GM18498 (cell line): ENCODE measurements at regions not wholly inside any gene's neighbourhood (a gene's known extent, or its start where the extent isn't known, plus 50 kb on each side); places are given as distances from the start of the nearest gene placed in this dataset.
"Not testable (repeated sequence)": the region's sequence is repeated elsewhere in the genome, so short reads cannot be mapped to it uniquely, and the experiment has no call there.

Experiments
- ATAC-seq: cut with Tn5 transposase; IDR thresholded peaks from one replicate; pipeline ENCODE4 v1.9.1; 2021; ENCODE audit warnings: mild to moderate bottlenecking, moderate library complexity; ENCODE audit not compliant: unreplicated experiment

DNA sequence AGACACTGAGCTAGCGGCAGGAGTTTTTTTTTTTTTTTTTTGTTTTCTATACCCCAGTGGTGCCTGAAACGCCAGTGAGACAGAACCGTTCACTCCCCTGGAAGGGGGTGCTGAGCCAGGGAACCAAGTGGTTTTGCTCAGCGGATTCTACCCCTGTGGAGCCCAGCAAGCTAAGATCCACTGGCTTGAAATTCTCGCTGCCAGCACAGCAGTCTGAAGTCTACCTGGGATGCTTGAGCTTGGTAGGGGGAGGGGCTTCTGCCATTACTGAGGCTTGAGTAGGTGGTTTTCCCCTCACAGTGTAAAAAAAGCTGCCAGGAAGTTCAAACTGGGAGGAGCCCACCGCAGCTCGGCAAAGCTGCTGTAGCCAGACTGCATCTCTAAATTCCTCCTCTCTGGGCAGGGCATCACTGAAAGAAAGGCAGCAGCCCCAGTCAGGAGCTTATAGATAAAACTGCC, 173.0 kb downstream of the DMAC1 start:
- ATAC-seq: not testable (repeated sequence)

DNA sequence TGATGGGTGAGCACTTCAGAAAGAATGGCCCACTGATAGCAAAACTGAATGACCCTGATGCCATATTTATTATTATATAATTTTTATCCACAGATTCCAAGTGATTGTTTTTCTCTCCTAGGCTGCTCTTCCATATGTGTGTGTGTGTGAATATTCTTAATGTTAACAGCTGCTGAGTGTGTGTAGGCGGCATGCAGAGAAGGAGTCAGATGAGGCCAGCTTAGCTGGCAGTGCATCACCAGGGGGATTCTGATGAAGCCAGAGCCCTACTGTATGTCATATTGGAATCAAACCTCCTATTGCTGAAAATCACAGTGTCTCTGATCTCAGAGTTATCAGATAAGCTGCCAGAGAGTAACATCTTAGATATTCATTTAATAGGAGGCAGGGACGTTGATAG, 177.1 kb downstream of the DMAC1 start:
- ATAC-seq: no peak

DNA sequence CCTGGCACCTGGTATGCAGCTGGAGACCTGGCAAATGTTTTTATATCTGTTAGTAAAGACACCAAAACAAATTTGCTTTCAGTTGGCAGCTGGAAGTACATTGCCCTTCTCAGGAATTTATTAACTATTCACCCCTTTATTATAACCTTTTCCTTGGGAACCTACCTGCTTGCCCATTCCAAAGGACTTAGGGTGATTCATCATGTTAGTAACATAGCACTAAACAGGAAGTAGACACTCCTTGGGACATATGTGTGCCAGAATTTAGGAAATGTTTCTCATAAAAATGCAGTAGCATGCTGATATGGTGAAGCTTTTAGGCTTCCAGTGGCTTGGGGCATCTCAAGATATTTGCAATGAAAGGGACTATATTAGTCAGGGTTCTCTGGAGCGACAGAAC, 184.2 kb downstream of the DMAC1 start:
- no peak for ATAC-seq

DNA sequence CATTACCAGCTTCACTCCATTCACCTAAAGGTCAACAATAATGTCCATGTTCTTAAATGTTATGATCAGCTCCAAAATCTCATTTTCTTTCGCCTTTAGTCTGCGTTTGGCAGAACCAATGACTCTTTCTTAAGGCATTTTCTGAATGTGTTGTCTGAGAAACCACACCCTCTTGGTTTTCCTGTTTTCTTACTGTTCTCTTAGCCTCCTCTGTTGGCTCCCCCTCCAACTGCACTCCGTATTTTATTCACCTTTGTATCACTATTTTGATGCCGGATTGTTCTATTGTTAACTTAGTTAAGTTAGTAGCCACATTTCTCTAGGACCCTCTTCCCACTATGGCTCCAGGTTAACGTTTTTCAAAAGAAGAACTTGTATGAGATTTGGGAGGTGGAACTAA, 185.6 kb downstream of the DMAC1 start:
- ATAC-seq: no peak

DNA sequence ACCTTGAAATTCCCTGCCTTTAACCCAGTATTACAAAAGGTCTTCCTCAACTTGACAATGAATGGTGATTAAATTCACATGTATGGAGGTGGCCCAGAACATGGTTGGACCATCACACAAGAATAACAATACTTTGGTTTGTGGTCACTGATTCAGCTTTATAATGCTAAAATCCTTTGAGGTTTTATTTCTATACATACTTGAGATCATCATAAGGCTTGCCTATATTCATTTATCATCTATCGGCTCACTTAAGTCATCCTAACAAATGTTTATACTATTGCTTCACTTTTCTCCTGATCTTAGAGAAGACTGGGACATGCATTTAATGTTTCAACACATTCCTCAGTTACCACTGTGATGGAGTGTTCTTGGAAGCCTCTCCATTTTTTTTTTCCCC, 191.3 kb downstream of the DMAC1 start:
- no peak for ATAC-seq

DNA sequence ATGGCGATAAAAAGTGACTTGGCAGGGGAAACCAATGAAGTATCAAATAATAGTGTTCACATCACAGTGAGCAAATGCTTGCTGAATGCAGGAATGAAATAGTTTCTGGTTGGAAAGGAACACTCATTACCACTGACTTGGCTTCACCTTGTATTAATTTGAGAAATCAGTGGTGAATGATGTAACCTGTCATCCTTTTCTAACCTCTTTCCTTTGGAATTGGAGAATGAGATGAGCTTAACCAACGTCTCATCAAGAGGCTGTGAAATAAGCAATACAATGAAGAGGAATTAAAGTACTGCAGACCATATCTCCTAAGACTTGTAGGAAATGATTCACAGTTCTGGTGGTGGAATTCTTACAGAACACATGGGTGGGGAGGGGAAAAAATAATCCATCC, 192.2 kb downstream of the DMAC1 start:
- ATAC-seq: no peak

DNA sequence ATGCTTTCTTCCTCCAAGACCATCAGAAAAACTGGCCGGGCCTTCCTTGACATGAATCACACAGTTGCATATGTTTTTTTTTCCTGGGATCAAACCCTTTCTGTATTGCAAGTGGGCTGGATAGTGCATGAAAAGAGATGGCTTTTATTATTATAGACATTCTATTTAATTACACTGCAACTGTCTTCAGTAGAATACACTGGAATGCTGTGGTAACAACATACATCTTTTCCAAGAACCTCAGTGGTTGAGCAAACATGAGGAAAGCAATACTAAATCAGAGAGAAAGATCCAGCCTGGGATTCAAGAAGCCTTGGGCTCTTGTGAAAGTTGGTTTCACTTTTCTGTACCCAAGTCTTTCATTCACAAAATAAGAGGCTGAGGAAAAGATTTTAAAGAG, 193.0 kb downstream of the DMAC1 start:
- no peak for ATAC-seq

DNA sequence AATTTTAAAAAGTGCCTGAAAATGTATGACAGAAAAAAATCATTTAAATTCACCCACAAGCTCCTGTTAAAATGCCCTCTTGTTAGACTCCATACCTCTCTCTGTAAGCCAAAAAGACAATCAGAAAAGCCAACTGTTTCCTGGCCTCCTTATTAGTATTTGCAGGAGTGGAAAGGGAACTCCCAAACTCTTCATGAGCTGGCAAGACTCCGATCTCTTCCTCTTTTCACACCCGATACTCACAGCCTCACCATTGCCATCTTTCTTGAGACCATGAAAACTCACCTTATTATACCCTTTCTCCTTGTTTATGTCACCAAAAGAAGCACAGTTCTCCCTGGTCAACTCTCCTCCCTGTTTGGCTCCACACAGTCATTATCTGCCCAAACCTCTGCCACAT, 197.8 kb downstream of the DMAC1 start:
- ATAC-seq: no peak

DNA sequence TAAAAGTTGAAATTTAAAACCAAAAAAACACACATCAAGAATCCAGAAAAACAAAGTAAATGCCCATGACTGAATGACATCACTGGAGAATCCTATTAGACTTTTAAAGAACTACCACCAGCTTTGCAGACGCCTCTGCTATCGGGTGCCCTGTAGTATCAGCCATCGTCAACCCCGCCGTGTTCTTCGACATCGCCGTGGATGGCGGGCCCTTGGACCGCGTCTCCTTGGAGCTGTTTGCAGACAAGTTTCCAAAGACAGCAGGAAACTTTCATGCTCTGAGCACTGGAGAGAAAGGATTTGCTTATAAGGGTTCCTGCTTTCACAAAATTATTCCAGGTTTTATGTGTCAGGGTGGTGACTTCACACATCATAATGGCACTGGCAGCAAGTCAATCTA, 201.9 kb downstream of the DMAC1 start:
- no peak for ATAC-seq

DNA sequence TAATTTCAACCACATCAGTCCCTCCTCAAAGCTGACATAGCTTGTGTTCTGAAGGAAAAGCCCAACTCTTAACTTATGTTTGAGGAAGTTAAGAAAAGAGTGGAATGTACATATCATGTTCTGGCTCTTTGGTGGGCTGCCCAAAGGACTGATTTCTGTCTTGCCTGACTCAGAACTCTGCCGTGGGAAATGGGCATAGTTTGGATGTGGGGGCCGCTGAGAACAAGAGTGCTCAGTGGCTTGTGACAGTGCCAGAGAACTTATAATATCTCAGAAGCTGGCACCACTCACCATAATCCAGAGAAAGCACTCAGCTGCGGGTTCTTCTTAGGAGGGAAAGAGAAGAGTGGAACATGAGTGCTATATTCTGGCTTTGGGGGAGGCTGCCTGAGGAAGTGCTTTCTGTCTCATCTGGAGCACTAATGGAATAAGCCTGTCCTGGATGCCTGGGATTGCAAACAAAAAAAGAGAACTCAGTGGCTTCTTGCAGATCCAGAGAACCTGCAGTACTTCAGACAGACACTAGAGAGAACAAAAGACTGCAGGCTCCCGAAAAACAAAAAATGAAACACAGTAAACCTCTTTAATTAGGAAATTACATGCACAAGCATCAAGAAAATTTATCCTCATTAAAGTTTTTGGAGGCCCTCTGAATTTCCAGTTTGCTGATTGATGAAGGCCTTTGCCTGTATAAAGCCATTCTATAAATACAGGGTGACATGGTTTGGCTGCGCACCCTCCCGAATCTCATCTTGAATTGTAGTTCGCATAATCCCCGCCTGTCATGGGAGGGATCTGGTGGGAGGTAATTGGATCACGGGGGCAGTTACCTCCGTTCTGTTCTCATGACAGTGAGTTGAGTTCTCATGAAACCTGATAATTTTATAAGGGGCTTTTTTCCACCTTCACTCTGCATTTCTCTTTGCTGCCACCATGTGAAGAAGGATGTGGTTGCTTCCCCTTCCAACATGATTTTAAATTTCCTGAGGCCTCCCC, 207.0 kb downstream of the DMAC1 start:
- no peak for ATAC-seq

DNA sequence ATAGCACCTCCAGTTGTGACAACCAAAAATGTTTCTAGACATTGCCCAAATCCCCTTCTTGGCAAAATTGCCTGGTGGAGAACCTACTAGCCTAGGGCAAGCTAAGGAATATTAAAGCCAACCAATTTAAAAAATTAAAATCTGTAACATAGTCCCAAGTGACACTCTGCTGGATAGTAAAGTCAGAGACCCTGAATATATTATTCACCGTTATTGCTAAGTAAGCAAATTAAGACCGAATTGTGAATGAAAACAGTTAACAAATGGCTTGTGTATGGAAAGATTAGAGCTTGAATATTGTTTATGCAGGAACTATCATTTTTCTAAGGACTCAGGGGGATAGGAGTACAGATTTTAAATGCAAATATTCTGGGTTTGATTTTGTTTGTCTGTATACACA, 208.1 kb downstream of the DMAC1 start:
- ATAC-seq: no peak

DNA sequence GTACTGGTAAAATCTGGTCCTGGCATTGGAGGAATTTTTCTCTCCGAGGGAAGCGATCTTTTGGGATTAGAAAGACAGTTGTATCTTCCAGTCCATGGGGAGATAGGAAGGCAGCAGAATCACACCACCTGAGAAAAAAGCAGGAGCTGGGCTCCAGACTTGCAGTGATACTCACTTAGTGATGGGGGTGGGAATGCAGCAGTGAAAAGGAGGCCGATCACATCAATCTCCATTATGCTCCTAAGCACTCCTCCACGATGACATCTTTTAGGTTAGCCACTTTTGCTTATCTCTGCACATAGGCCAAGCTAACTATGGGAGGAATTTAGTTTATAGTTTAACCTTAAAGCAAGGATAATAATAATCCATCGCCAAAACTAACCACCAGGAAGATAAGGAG, 219.0 kb downstream of the DMAC1 start:
- ATAC-seq: no peak

DNA sequence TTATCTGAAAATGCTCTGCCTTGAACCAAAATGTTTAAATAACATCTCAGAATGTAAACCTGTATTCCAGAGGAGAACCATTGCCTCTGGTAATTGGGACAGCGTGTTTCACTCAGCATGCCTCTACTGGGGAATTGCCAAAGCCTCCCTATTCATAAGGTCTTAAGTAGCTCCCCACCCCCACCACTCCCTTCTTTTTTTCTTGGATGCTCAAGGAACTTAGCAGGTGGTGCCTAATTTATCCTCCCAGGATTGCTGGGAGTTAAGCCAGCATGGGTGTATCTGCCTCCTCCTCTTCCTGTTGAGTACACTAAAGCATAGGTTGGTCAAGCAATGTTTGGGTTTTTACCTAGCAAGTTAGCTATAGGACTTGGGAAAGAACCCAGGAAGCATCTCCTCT, 220.2 kb downstream of the DMAC1 start:
- ATAC-seq: no peak

DNA sequence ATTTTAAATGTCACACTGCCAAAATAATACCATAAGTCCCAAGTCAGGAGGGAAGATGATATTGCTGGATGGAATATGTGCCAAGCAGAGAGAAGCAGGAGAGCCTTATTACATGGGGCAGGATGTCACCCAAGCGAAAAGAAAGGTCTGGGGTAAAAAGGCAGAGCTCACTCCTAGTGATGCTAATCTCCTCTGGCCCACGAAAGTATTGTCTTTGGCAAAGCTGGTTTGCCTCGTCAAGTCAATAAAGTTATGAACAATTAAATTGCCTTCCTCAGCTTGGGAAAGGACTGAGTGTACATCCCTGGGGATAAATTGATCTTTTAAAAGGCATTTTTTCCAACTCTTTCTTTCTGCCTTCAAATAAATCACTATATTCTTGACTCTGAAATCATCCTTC, 220.6 kb downstream of the DMAC1 start:
- no peak for ATAC-seq

DNA sequence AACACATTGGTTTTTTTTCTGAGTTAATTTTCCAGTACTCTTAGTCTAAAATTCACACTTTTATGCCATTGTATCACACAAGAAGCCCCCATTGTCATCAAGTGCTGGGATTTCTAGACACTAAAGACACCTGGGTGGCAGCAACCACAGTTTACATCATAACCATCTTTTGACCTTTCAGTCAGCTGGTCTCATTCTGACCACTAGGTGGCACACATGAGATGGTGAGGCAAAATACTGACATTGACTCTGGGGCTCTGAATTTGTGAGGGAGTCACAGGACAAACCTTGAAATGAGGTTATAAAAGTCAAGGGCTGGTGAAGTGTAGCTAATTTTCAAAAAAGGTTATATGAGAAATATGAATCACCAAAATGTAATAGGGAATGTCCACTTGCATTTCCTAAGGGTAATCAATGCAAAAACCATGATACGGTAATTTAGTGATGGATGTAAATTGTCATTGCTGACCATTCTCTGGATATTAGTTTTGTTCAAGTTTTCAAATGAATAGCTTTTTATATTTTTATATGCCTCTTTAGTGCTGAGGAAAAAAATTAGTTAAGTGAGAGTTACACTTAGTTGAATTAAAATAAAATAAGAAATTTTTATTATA, 229.4 kb downstream of the DMAC1 start:
- peak; percentile 95 for ATAC-seq

DNA sequence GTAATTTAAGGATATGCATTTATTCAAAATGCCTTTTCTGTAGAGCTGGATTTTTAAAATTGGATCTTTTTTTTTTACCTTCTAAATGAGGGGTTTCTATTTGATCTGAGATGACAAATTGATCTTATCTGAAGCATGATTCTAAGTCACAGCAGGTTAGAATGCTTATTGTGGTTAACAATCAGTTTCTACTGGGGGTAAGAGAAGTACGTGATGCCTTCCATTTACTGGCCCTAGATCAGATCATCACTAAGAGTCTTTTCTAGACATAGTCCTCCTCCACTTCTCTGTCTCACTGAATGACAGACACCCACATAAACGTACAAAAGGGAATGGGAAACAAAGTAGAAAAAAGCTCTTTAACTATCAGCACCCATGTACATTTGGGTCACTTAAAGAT, 231.9 kb downstream of the DMAC1 start:
- ATAC-seq: no peak

DNA sequence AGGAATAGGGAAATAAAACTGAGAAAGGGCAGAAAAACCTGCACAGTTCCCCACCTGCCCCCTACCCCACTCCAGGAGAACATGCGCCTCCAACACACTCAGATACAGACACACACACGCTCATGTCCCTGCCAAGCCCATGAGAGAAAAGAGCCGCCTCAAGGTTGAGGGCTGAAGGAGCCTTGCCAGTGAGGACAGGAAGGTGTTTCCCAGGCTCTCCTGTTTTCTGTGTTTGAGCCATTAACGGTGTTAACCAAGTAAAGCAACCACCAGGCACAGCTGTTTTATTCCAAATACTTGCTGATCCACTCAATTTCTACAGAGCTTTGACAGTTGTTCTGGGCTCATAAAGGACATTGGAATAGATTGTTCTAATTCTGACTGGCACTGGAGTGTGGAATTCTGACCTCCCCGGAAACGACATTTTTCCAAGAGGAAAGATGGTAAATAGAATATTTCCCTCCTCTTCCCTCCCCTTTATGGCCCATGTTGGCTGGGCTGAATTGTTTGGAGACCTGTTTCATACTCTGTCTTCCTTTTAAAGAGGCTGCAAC, 238.0 kb downstream of the DMAC1 start:
- ATAC-seq: no peak

DNA sequence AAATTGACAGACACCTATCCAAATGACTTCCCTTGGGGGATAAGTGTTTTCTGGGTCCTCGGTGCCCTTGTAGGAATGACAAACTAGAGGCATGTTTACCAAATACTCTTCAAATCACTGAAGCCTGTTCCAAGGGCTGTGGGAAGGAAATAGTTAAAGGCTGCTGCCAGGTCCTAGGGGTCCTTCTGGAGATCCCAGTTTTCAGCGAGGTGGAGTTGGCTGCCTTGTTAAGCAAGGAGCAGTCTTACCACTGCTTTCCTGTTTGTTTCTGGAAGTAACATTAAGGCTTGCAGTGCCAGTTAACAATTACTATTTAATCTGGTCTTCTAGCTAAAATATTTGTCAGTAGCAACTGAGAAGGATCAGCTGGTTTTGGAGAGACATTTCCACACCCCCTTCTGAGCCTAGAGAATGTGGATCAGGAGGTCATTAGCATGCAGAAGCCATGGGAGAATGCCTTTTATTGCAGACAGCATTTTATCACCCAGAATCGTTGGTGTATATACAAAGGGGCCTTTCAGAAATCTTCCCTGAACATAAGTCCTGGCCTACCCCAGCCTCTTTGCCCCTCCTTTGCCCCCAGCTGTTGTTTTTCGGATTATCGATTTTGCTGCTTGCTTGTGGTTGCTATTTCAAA, 238.8 kb downstream of the DMAC1 start:
- ATAC-seq: no peak

DNA sequence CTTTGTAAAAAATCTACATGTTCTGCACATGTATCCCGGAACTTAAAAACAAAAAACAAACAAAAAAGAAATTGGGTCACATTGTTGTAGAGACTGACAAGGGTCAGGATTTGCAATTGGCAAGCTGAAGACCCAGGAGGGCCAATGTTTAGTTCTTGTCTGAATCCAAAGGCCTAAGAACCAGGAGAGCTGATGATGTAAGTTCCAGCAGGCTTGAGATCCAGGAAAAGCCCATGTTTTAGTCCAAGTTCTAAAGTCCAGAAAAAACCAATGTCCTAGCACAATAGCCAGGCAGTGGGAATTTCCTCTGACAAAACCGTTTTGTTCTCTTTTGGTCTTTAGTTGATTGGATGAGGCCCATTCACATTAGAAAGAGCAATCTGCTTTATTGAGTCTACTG, 244.9 kb downstream of the DMAC1 start:
- no peak for ATAC-seq

DNA sequence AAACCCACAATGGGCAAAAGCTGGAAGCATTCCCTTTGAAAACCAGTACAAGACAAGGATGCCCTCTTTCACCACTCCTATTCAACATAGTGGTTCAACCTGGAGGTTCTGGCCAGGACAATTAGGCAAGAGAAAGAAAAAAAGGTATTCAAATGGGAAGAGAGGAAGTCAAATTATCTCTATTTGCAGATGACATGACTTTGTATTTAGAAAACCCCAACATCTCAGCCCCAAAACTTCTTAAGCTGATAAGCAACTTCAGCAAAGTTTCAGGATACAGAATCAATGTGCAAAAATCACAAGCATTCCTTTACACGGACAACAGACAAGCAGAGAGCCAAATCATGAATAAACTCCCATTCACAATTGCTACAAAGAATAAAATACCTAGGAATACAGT, 246.9 kb downstream of the DMAC1 start:
- ATAC-seq: not testable (repeated sequence)

DNA sequence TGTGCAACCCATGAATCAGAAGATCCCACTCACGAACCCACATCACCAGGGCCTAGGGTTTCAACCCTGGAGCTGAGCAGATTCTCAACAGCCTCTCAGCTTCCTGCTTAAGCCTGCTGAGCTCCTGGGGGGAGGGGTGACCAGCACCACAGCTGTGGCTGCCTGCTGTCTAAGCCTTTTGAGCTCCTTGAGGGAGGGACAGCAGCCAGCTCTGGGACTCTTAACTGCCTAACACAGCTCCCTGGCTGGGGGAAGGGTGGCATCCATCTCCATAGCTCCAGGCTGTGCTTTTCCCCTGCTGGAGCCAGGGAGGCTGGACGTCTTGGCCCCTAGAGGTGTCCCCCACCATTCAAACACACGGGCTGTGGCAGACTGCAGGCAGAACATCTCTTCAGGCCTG, 250.3 kb downstream of the DMAC1 start:
- no peak for ATAC-seq

DNA sequence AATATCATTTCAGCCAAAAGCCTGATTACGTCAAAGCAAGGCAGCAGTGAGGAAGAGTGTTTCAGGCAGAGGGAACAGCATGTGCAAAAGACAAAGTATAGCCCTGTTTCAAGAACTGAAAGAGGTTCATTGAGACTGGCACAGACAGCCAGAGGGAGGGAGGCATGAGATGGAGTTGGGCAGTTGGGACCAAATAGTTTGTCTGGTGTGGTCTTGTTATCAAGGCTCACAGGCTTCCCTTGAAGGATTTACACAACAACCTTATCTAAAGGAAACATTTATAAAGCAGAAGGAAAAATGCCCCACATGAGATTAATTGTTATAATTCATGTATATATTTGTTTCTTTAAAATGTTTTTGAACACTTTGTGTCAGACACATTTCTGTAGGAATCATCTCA, 253.3 kb downstream of the DMAC1 start:
- no peak for ATAC-seq
